PC-3 (cell line): ENCODE measurements at regions not wholly inside any gene's neighbourhood (a gene's known extent, or its start where the extent isn't known, plus 50 kb on each side); places are given as distances from the start of the nearest gene placed in this dataset.

Experiments
- CTCF ChIP-seq: fragments of 300-600 bp; sonication (generic); conservative IDR thresholded peaks from 2 replicates; pipeline ENCODE4 v1.5.1; 2017; ENCODE audit warnings: antibody characterized with exemption, low read depth, mild to moderate bottlenecking, low read length
- EZH2 ChIP-seq: fragments of 300-600 bp; sonication (generic); IDR thresholded peaks from one replicate; pipeline ENCODE4 v1.6.1; 2017; ENCODE audit warnings: antibody characterized with exemption, mild to moderate bottlenecking, low read length; ENCODE audit not compliant: unreplicated experiment
- EZH2phosphoT487 ChIP-seq: fragments of 300-600 bp; sonication (generic); IDR thresholded peaks from 2 replicates; pipeline ENCODE4 v1.6.1; 2018; ENCODE audit warnings: mild to moderate bottlenecking, antibody characterized with exemption, low read length, borderline replicate concordance

GRCh38 chr9:135342206-135343130, 137.1 kb upstream of the PPP1R26 start:
- TF ChIP-seq CTCF = no peak
- TF ChIP-seq EZH2 = no peak
- no peak for TF ChIP-seq EZH2phosphoT487
